GM12874 (cell line): ENCODE measurements at regions not wholly inside any gene's neighbourhood (a gene's known extent, or its start where the extent isn't known, plus 50 kb on each side); places are given as distances from the start of the nearest gene placed in this dataset.

Source experiments
- TF ChIP-seq, protein P1 (sequence below): IDR thresholded peaks from 2 replicates; pipeline ENCODE4 v1.5.1; 2011; ENCODE audit warnings: low read depth, mild to moderate bottlenecking, control low read depth, low read length, moderate library complexity; ENCODE audit not compliant: insufficient read depth

DNA sequence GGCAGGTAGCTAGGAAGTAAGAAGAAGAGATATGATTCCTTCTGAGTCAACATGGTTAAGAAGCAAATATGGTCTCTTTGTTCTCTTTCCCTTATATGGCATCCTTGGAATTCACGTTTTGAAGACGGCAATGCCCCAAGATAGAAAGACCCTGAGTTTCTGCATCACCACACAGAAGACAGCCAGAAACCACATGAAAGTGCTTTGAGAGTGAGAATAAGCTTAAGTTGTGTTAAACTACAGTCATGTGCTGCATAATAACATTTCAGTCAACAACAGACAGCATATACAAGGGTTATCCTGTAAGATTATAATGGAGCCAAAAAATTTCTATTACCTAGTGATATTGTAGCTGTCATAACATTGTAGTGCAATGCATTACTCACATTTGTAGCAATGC is 89.9 kb upstream of the STEAP1 start:
- TF ChIP-seq, protein P1, sequence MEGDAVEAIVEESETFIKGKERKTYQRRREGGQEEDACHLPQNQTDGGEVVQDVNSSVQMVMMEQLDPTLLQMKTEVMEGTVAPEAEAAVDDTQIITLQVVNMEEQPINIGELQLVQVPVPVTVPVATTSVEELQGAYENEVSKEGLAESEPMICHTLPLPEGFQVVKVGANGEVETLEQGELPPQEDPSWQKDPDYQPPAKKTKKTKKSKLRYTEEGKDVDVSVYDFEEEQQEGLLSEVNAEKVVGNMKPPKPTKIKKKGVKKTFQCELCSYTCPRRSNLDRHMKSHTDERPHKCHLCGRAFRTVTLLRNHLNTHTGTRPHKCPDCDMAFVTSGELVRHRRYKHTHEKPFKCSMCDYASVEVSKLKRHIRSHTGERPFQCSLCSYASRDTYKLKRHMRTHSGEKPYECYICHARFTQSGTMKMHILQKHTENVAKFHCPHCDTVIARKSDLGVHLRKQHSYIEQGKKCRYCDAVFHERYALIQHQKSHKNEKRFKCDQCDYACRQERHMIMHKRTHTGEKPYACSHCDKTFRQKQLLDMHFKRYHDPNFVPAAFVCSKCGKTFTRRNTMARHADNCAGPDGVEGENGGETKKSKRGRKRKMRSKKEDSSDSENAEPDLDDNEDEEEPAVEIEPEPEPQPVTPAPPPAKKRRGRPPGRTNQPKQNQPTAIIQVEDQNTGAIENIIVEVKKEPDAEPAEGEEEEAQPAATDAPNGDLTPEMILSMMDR = no peak

DNA sequence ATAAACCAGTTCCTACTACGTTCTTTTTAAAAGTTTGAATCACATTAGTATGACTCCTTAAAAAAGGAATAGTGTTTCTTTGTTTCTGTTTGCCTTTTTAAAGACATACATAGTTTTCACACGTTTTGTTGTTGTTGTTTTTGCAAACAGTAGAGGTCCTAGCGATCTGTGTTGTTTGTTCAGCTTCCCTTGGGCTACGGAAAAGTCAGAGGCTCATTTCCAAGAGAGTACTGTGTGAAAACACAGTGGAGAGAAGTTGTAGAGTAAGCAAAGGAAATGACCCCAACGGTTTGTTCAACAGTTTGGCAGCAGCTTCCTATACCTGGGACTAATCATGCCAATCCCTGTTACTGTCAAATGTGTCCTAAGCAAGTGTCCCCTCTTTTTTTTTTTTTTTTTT is 87.1 kb upstream of the STEAP1 start:
- TF ChIP-seq, protein P1 = no peak

DNA sequence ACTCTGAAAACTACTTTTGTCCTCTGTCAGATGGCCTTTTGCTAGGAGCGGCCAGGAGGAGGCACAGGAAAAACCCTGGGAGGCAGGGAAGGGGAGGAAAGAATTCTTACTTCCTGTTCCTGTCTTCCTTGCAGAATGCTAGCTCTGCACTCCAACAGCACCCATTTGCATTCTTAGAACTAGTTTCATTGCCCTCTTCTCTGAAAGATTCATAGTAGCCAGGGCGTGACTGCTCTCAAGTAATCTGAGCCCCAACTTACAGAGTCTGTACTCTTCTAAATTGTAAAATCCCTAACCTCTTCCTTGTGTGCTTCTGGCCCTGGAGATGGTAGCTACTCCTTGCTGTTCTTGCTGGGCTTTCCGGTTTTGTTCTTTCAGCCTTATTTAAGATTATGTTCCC is 75.3 kb upstream of the STEAP1 start:
- TF ChIP-seq, protein P1 = no peak

DNA sequence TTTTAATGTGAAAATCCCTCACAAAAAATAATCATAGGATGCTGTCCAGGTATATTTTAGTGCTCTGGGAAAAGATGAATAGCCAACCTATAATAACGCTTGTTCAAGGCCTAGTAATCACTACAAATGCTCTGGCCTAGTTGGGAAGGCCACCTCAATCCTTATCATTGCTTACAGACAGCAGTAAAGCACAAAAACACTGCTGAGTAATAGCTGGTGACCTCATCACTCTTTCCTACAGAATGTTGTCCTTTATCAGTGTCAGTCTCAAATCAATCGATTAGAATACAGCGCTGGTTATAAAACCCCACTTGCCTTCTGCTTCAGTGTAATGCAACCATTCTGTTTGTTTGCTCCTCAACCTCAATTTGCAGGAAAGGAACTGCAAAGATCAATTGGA is 72.6 kb upstream of the STEAP1 start:
- TF ChIP-seq, protein P1 = no peak

DNA sequence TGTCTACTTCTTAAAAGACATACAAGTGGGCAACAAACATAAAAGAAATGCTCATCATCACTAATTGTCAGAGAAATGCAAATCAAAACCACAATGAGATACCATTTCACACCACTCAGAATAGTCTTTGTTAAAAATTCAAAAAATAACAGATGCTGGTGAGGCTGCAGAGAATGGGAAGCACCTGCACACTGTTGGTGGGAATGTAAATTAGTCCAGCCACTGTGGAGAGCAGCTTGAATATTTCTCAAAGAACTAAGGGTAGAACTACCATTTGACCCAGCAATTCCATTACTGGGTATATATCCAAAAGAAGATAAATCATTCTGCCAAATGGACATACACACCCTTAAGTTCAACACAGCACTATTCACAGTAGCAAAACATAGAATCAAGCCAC is 61.8 kb upstream of the STEAP1 start:
- TF ChIP-seq, protein P1 = no peak

DNA sequence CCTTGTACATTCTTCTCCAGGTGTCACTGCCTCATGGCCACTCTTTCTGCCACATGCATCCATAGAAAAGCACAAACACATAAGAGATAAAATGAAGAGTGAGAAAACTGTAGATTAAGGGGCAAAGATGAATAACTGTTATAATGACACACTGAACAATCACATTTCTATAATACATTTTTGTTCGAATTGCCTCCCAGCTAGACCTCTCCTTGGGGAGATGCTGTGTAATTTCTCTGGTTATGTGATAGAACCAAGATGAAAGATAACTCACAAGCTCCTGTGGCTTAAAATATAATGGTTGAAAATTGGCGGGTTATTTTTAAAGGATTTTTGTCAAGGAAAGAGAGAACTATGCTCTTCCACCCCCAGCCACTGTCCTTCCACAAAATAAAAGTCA is 60.2 kb upstream of the STEAP1 start:
- TF ChIP-seq, protein P1 = no peak
